ENCODE measurements at regions not wholly inside any gene's neighbourhood (a gene's known extent, or its start where the extent isn't known, plus 50 kb on each side); places are given as distances from the start of the nearest gene placed in this dataset.

- no peaks in the 10 kb centered on the region for H3K9me3 ChIP-seq (ENCODE audit: control insufficient read depth, insufficient read depth, low read depth, low read length)
- no peak overlapping the region for H3K4me3 ChIP-seq (ENCODE audit: low read depth, low read length)
- no peaks in the 10 kb centered on the region for H3K4me1 ChIP-seq (ENCODE audit: control insufficient read depth, insufficient read depth, low read length)
- TF ChIP-seq ZBTB20 (tag by site-specific recombination; IDR thresholded peaks at IDR 0.05) (0 out of 2 replicates have a peak, but pooled peaks have one; percentile 27), GLI4 (tag by site-specific recombination; IDR thresholded peaks at IDR 0.05) (no peak)
- H3K36me3 ChIP-seq (ENCODE audit: control insufficient read depth in 2 of 2, insufficient read depth in 1 of 2, low read length in 2 of 2), result no peaks in the 10 kb centered on the region
- no peak overlapping the region for H3K27ac ChIP-seq (ENCODE audit: extremely low read depth, low read depth, low read length)
- CTCF ChIA-PET, result no interaction called here
- POLR2A ChIA-PET, result no interaction called here
These were observed 692.8 kb upstream of the SGCG start for GRCh38 chr13:22487932-22488331.

- H3K4me3 ChIP-seq (ENCODE audit: low read depth, low read length), result no peak overlapping the region
These were observed 691.0 kb upstream of the SGCG start for GRCh38 chr13:22489771-22490170.

GRCh38 chr13:22495819-22496218, 685.0 kb upstream of the SGCG start:
- H3K27ac ChIP-seq (ENCODE audit: extremely low read depth, low read depth, low read length), result no peak overlapping the region
- ChIA-PET CTCF (interaction anchor here (0.7 kb wide), 1 partner anchor 75 kb away, joined by 3 read pairs; no protein-coding TSS in a partner anchor), POLR2A (no interaction called here)
- no peaks in the 10 kb centered on the region for H3K9me3 ChIP-seq (ENCODE audit: control insufficient read depth, insufficient read depth, low read depth, low read length)
- H3K36me3 ChIP-seq (ENCODE audit: control insufficient read depth in 2 of 2, insufficient read depth in 1 of 2, low read length in 2 of 2), result no peaks in the 10 kb centered on the region
- H3K4me1 ChIP-seq (ENCODE audit: control insufficient read depth, insufficient read depth, low read length), result no peaks in the 10 kb centered on the region
- no peak overlapping the region for H3K4me3 ChIP-seq (ENCODE audit: low read depth, low read length)
- TF ChIP-seq MYNN (tag by site-specific recombination; IDR thresholded peaks at IDR 0.05; ENCODE audit: borderline replicate concordance) (no peak), ZNF654 (tag by site-specific recombination; IDR thresholded peaks at IDR 0.05; ENCODE audit: low read depth) (no peak), ZIC2 (tag by site-specific recombination; IDR thresholded peaks at IDR 0.05) (no peak), ZNF433 (tag by site-specific recombination; IDR thresholded peaks at IDR 0.05; ENCODE audit: low read depth) (no peak), ZBTB11 (tag by site-specific recombination; conservative IDR thresholded peaks at IDR 0.05; ENCODE audit: low read depth) (no peak), SCRT2 (tag by site-specific recombination; IDR thresholded peaks at IDR 0.05) (no peak), ZNF518A (tag by site-specific recombination; conservative IDR thresholded peaks at IDR 0.05; ENCODE audit: low read depth) (no peak), ZNF549 (tag by site-specific recombination; IDR thresholded peaks at IDR 0.05) (no peak), ZNF169 (tag by site-specific recombination; IDR thresholded peaks at IDR 0.05) (no peak), ZNF366 (tag by site-specific recombination; conservative IDR thresholded peaks at IDR 0.05) (no peak), ZNF146 (tag by site-specific recombination; IDR thresholded peaks at IDR 0.05) (no peak), ZNF558 (tag by site-specific recombination; IDR thresholded peaks at IDR 0.05) (no peak)

More at GRCh38 chr13:22489771-22490170, 691.0 kb upstream of the SGCG start:
- TF ChIP-seq ZNF830 (tag by site-specific recombination; IDR thresholded peaks at IDR 0.05; ENCODE audit: low read depth) (no peak), SETDB1 (IDR thresholded peaks at IDR 0.05; ENCODE audit: insufficient read length, low read length) (no peak), ZNF624 (tag by site-specific recombination; IDR thresholded peaks at IDR 0.05) (no peak), SP7 (tag by site-specific recombination; IDR thresholded peaks at IDR 0.05) (no peak), ZNF37A (tag by site-specific recombination; IDR thresholded peaks at IDR 0.05) (no peak), ATF2 (tag by site-specific recombination; IDR thresholded peaks at IDR 0.05; ENCODE audit: low read depth) (no peak), ZNF701 (tag by site-specific recombination; IDR thresholded peaks at IDR 0.05) (no peak), ZNF707 (tag by site-specific recombination; IDR thresholded peaks at IDR 0.05) (no peak), KLF1 (tag by site-specific recombination; IDR thresholded peaks at IDR 0.05) (no peak), ZNF654 (tag by site-specific recombination; IDR thresholded peaks at IDR 0.05; ENCODE audit: low read depth) (no peak), ZNF132 (tag by site-specific recombination; IDR thresholded peaks at IDR 0.05; ENCODE audit: borderline replicate concordance) (no peak), ZEB2 (tag by site-specific recombination; IDR thresholded peaks at IDR 0.05) (no peak), YY2 (tag by site-specific recombination; IDR thresholded peaks at IDR 0.05) (no peak), ZNF155 (tag by site-specific recombination; IDR thresholded peaks at IDR 0.05) (no peak)
- ChIA-PET POLR2A (no interaction called here), CTCF (no interaction called here)
- no peaks in the 10 kb centered on the region for H3K4me1 ChIP-seq (ENCODE audit: control insufficient read depth, insufficient read depth, low read length)
- no peaks in the 10 kb centered on the region for H3K9me3 ChIP-seq (ENCODE audit: control insufficient read depth, insufficient read depth, low read depth, low read length)
- H3K27ac ChIP-seq (ENCODE audit: extremely low read depth, low read depth, low read length), result no peak overlapping the region
- no peaks in the 10 kb centered on the region for H3K36me3 ChIP-seq (ENCODE audit: control insufficient read depth in 2 of 2, insufficient read depth in 1 of 2, low read length in 2 of 2)
